T-cell (primary cell): ENCODE measurements at regions not wholly inside any gene's neighbourhood (a gene's known extent, or its start where the extent isn't known, plus 50 kb on each side); places are given as distances from the start of the nearest gene placed in this dataset.

Source experiments
- ATAC-seq, 4 experiments: fragments of 200-7000 bp in 3 of 4; fragments of 150-1000 bp in 1 of 4; cut with Tn5 transposase; replicated peaks in 1 of 4; 1 replicate in 3 of 4; 2 replicates in 1 of 4; pipeline ENCODE4 v1.10.0; 2021; ENCODE audit warnings: moderate library complexity in 3 of 4, mild to moderate bottlenecking in 2 of 4, moderate number of reproducible peaks in 1 of 4
- CTCF ChIA-PET, 2 donors: fragments of 300-600 bp; sonication (Branson Sonifier 250); formaldehyde crosslinking; loops; one replicate each; lab custom pipeline; 2022; ENCODE audit warnings: antibody characterized with exemption in 2 of 2; lab: Charles Lee
- POLR2A ChIA-PET, 2 donors: fragments of 300-600 bp; sonication (Branson Sonifier 250); formaldehyde crosslinking; loops; one replicate each; lab custom pipeline; 2022; ENCODE audit warnings: antibody characterized with exemption in 2 of 2; lab: Charles Lee
- DNase-seq, 35 experiments: peaks; one replicate each; pipeline versions ENCODE4 v3.0.0 to v3.0.0-alpha.2; 2013 to 2023
- H3K27ac ChIP-seq: one replicate; pipeline ENCODE4 v1.5.1; 2013; ENCODE audit warnings: low read length
- H3K27me3 ChIP-seq, 2 experiments: replicated peaks in 1 of 2; 1 replicate in 1 of 2; 2 replicates in 1 of 2; pipeline versions ENCODE4 v1.6.1 to v1.7.0; 2013; ENCODE audit warnings: low read length in 1 of 2, mixed read lengths in 1 of 2; ENCODE audit not compliant: control insufficient read depth in 2 of 2, insufficient read depth in 2 of 2; ENCODE audit errors: extremely low read depth in 1 of 2
- H3K36me3 ChIP-seq, 2 donors: 1 replicate in 1 of 2; 2 replicates in 1 of 2; pipeline versions ENCODE4 v1.6.1 to v1.7.0; 2013; ENCODE audit warnings: low read length in 1 of 2; ENCODE audit not compliant: control insufficient read depth in 2 of 2, insufficient read depth in 1 of 2; ENCODE audit errors: extremely low read depth in 1 of 2
- H3K4me1 ChIP-seq, 2 experiments: 1 replicate in 1 of 2; 2 replicates in 1 of 2; pipeline versions ENCODE4 v1.6.1 to v1.7.0; 2013; ENCODE audit warnings: low read length in 2 of 2, mixed read lengths in 1 of 2; ENCODE audit not compliant: insufficient read depth in 2 of 2, control insufficient read depth in 1 of 2; ENCODE audit errors: extremely low read depth in 1 of 2
- H3K4me3 ChIP-seq, 2 donors: 1 replicate in 1 of 2; 2 replicates in 1 of 2; pipeline versions ENCODE4 v1.5.1 to v1.7.0; 2013; ENCODE audit warnings: mild to moderate bottlenecking in 2 of 2, low read length in 1 of 2, moderate library complexity in 1 of 2; ENCODE audit not compliant: control insufficient read depth in 1 of 2; ENCODE audit errors: extremely low read depth in 1 of 2
- H3K9me3 ChIP-seq: 2 replicates; pipeline ENCODE4 v1.7.0; 2013
- H3K27ac Mint-ChIP-seq, 2 donors: one replicate each; pipeline ENCODE4 v1.8.0; 2020 to 2021; ENCODE audit warnings: mild to moderate bottlenecking in 2 of 2, mixed read lengths in 2 of 2
- H3K27me3 Mint-ChIP-seq, 2 donors: one replicate each; pipeline ENCODE4 v1.8.0; 2021 to 2022; ENCODE audit warnings: mixed read lengths in 2 of 2
- H3K36me3 Mint-ChIP-seq: one replicate; pipeline ENCODE4 v1.8.0; 2021; ENCODE audit warnings: mixed read lengths
- H3K4me1 Mint-ChIP-seq, 3 donors: one replicate each; pipeline ENCODE4 v1.8.0; 2020 to 2022; ENCODE audit warnings: mixed read lengths in 3 of 3, mild to moderate bottlenecking in 1 of 3
- H3K4me3 Mint-ChIP-seq, 3 donors: one replicate each; pipeline ENCODE4 v1.8.0; 2020 to 2022; ENCODE audit warnings: mild to moderate bottlenecking in 3 of 3, mixed read lengths in 3 of 3, moderate library complexity in 3 of 3
- H3K9me3 Mint-ChIP-seq, 3 donors: one replicate each; pipeline ENCODE4 v1.8.0; 2020 to 2022; ENCODE audit warnings: mixed read lengths in 3 of 3
- WGBS: methylation state at CpG from one replicate; pipeline ENCODE4 v1.1.5; 2013; ENCODE audit warnings: missing lambda C conversion rate; ENCODE audit not compliant: insufficient coverage; 5-methylcytosine and 5-hydroxymethylcytosine counted together

DNA sequence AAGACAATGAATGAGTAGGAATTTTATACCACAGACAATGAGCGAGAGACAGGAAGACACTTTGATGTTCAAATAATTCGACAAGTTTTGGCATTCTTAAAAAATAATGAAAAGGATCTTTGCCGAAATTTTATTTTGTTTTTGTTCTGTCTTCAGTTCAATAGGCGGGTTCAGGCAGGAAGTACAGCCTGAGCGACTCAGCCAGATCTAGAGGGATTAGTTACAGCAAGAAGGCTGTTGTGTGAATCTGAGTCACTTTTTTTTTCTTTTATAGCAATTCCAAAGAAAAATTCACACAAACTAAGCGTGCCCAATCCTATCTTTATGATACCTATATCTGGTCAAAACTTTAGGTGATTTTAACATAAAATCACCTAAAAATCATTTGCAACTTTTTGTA is 505.4 kb upstream of the FAM241A start:
- DNase-seq (no peak), ATAC-seq (no peak)
- no peaks in the 10 kb centered on the region for H3K4me1 ChIP-seq
- H3K4me3 Mint-ChIP-seq, result no peak overlapping the region
- no peaks in the 10 kb centered on the region for H3K36me3 Mint-ChIP-seq
- WGBS, result no CpG with 5 or more reads among the region's 6 CpGs
- no peak overlapping the region for H3K27ac Mint-ChIP-seq
- no peaks in the 10 kb centered on the region for H3K4me1 Mint-ChIP-seq
- H3K27ac ChIP-seq, result no peak overlapping the region
- H3K9me3 Mint-ChIP-seq, result peaks cover 0 to 7% (median 0%) of the 10 kb centered on the region in 3 donors
- no peak overlapping the region for H3K4me3 ChIP-seq
- H3K36me3 ChIP-seq, result no peaks in the 10 kb centered on the region
- H3K9me3 ChIP-seq, result no peaks in the 10 kb centered on the region
- ChIA-PET POLR2A (no interaction called here), CTCF (no interaction called here)
- H3K27me3 Mint-ChIP-seq, result no peaks in the 10 kb centered on the region
- H3K27me3 ChIP-seq, result no peaks in the 10 kb centered on the region

DNA sequence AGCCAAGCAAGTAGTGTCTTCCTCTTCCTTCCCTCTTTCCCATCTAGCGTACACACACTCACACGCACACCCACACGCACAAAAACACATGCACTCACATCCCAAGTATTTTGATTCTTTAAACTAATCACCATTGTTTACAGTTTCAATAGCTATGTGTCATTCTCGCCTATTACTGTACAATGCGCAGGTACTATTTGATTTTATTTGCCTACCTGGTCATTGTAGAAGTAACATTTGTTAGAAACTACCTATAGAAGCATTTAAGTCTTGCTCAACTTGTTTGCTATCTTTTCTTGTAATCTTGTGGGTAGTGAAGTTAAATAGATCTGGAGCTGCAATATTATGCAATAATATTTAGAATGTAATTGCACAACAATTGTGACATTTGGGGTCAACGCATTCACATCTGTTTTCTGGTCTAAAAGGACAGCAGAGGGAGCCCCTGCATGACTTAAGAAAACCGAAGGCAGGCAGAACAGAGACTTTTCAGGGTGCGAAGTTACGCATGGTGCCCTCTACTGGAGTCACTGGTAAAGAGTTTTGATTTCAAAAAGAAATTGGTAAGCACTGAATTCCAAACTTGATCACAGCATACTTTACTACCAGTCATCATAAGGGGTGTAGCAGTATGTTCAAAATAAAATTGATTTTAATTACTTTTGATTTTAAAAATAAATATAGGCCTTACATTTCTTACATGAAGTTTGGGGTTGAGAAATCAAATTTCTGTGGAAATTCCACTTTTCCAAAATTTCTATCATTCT is 503.3 kb upstream of the FAM241A start:
- Histone ChIP-seq H3K27ac (no peak overlapping the region), H3K27me3 (no peaks in the 10 kb centered on the region), H3K4me1 (no peaks in the 10 kb centered on the region), H3K36me3 (no peaks in the 10 kb centered on the region), H3K9me3 (no peaks in the 10 kb centered on the region), H3K4me3 (no peak overlapping the region)
- Mint-ChIP-seq H3K9me3 (peaks cover 0 to 3% (median 0%) of the 10 kb centered on the region in 3 donors), H3K36me3 (no peaks in the 10 kb centered on the region), H3K27ac (no peak overlapping the region), H3K4me3 (no peak overlapping the region), H3K4me1 (no peaks in the 10 kb centered on the region), H3K27me3 (no peaks in the 10 kb centered on the region)
- ChIA-PET CTCF (no interaction called here), POLR2A (no interaction called here)
- ATAC-seq, result no peak
- no peak for DNase-seq
- WGBS, result 72% methylated on average over 4 of the region's 9 CpGs

DNA sequence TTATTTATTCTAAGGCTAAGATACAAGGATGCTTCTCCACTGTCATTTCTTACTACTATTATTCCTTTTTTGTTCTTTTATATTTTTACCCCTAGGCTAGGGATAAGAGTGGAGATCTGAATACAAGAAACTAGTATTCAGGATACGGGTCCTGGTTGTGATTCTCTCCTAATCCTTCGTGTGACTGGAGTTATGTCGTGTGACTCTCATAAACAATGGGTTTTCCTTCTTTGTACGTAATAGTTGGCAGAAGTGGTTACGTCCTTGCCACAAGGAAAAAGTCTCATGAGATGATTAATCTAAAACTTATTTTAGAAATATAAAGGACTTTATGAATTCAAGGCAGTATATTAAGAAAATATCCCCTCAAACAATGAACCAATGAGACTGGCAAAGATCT is 497.2 kb upstream of the FAM241A start:
- Mint-ChIP-seq H3K4me1 (no peaks in the 10 kb centered on the region), H3K27me3 (no peaks in the 10 kb centered on the region), H3K27ac (no peak overlapping the region), H3K36me3 (no peaks in the 10 kb centered on the region), H3K9me3 (peaks cover 0 to 5% (median 0%) of the 10 kb centered on the region in 3 donors), H3K4me3 (no peak overlapping the region)
- POLR2A ChIA-PET, result no interaction called here
- H3K4me3 ChIP-seq, result no peak overlapping the region
- DNase-seq, result no peak
- no peak overlapping the region for H3K27ac ChIP-seq
- no peak for ATAC-seq
- WGBS, result no CpG with 5 or more reads among the region's 5 CpGs
- CTCF ChIA-PET, result no interaction called here
- no peaks in the 10 kb centered on the region for H3K9me3 ChIP-seq
- H3K27me3 ChIP-seq, result no peaks in the 10 kb centered on the region
- H3K4me1 ChIP-seq, result no peaks in the 10 kb centered on the region
- H3K36me3 ChIP-seq, result no peaks in the 10 kb centered on the region

DNA sequence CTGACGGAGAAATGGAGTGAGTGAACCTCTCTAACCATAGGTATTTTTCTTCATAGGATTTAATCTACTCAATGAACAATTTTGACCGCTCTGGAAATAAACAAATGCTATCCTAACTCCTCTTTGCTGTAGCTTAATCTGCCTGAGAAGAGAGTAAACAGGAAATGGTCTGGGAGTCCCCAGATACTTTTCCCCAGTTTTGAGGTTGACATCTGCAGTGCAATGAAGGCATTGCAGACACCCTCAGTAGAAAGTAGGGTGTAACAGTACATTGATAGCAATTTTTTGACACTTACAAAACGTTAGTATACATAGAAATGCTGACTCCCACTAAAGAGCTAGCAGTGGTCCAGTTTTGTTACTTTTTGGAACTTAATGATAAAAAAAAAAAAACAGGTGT is 495.9 kb upstream of the FAM241A start:
- CTCF ChIA-PET, result no interaction called here
- H3K4me1 Mint-ChIP-seq, result no peaks in the 10 kb centered on the region
- POLR2A ChIA-PET, result interaction anchor here in 1 of 2 donors (0.6 kb wide), 1 partner anchor 35 kb away, joined by 8 read pairs; no protein-coding TSS in a partner anchor

DNA sequence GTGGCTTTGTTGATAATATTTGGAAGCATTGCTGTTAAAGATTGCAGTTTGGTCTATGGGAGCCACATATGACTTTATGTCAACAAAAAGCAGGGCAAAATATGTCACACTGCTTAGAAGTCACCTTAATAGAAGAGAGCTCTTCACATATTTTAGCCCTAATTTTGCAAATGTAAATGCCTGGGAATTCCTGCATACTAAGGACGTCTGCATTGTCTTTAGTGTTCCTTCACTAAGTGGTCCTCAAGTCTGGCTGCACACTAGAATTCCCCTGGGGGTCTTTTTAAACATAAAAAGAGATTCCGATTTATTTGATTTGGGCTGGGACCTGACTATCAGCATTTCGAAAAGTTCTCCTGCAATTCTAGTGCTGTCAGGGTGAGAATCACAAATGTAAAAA is 495.1 kb upstream of the FAM241A start:
- no peaks in the 10 kb centered on the region for H3K27me3 Mint-ChIP-seq
- H3K27me3 ChIP-seq, result no peaks in the 10 kb centered on the region
- H3K4me3 ChIP-seq, result no peak overlapping the region
- no peak overlapping the region for H3K27ac ChIP-seq
- H3K36me3 ChIP-seq, result no peaks in the 10 kb centered on the region
- no peak for DNase-seq
- H3K27ac Mint-ChIP-seq, result no peak overlapping the region
- H3K4me1 Mint-ChIP-seq, result no peaks in the 10 kb centered on the region
- no peaks in the 10 kb centered on the region for H3K36me3 Mint-ChIP-seq
- H3K9me3 ChIP-seq, result no peaks in the 10 kb centered on the region
- H3K4me1 ChIP-seq, result no peaks in the 10 kb centered on the region
- no peak for ATAC-seq
- ChIA-PET POLR2A (no interaction called here), CTCF (no interaction called here)
- WGBS, result 77% methylated on average over 2 of the region's 3 CpGs
- H3K4me3 Mint-ChIP-seq, result no peak overlapping the region
- peaks cover 0 to 5% (median 0%) of the 10 kb centered on the region in 3 donors for H3K9me3 Mint-ChIP-seq

More for the DNA sequence above, 495.9 kb upstream of the FAM241A start:
- ATAC-seq, result no peak
- no peak overlapping the region for H3K4me3 ChIP-seq
- peaks cover 0 to 5% (median 0%) of the 10 kb centered on the region in 3 donors for H3K9me3 Mint-ChIP-seq
- DNase-seq, result no peak
- H3K4me1 ChIP-seq, result no peaks in the 10 kb centered on the region
- no peaks in the 10 kb centered on the region for H3K36me3 ChIP-seq
- H3K27me3 Mint-ChIP-seq, result no peaks in the 10 kb centered on the region
- WGBS, result no CpG with 5 or more reads among the region's 3 CpGs
- no peaks in the 10 kb centered on the region for H3K9me3 ChIP-seq
- H3K27ac ChIP-seq, result no peak overlapping the region
- no peak overlapping the region for H3K4me3 Mint-ChIP-seq
- no peaks in the 10 kb centered on the region for H3K36me3 Mint-ChIP-seq
- H3K27me3 ChIP-seq, result no peaks in the 10 kb centered on the region
- H3K27ac Mint-ChIP-seq, result no peak overlapping the region

DNA sequence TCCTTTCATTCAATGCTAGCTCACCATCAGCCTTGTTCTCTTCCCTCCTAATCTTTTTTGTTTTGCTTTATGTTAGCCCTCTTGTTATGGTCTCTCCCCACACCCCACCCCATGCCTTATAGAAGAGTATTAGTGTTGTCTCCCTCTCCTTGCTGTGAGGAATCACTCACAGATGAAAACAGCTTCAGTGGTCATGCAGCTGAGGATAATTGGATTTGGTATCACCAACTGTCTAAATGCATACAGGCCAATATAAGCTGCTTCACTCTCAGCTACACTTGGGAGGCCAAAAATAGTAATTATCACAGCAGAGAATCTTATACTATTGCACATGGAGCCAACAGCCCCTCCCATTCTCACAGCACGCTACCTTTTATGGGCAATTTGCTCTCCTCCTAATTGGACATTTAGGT is 494.6 kb upstream of the FAM241A start:
- Mint-ChIP-seq H3K27me3 (no peaks in the 10 kb centered on the region), H3K4me1 (no peaks in the 10 kb centered on the region), H3K27ac (no peak overlapping the region), H3K36me3 (no peaks in the 10 kb centered on the region), H3K9me3 (peaks cover 0 to 5% (median 0%) of the 10 kb centered on the region in 3 donors), H3K4me3 (no peak overlapping the region)
- Histone ChIP-seq H3K4me3 (no peak overlapping the region), H3K27me3 (no peaks in the 10 kb centered on the region), H3K27ac (no peak overlapping the region), H3K36me3 (no peaks in the 10 kb centered on the region), H3K4me1 (no peaks in the 10 kb centered on the region), H3K9me3 (no peaks in the 10 kb centered on the region)
- WGBS, result 92% methylated on average over 1 of the region's 1 CpG
- no peak for DNase-seq
- ATAC-seq, result no peak
- ChIA-PET POLR2A (no interaction called here), CTCF (no interaction called here)
